PC-3 (cell line): ENCODE measurements at regions not wholly inside any gene's neighbourhood (a gene's known extent, or its start where the extent isn't known, plus 50 kb on each side); places are given as distances from the start of the nearest gene placed in this dataset.

Source experiments
- CTCF ChIP-seq: fragments of 300-600 bp; sonication (generic); conservative IDR thresholded peaks from 2 replicates; pipeline ENCODE4 v1.5.1; 2017; ENCODE audit warnings: antibody characterized with exemption, low read depth, mild to moderate bottlenecking, low read length
- EZH2 ChIP-seq: fragments of 300-600 bp; sonication (generic); IDR thresholded peaks from one replicate; pipeline ENCODE4 v1.6.1; 2017; ENCODE audit warnings: antibody characterized with exemption, mild to moderate bottlenecking, low read length; ENCODE audit not compliant: unreplicated experiment

GRCh38 chr1:198879711-198880306, 241.0 kb downstream of the PTPRC start:
- TF ChIP-seq EZH2: no peak
- TF ChIP-seq CTCF: no peak
